ENCODE measurements at regions not wholly inside any gene's neighbourhood (a gene's known extent, or its start where the extent isn't known, plus 50 kb on each side); places are given as distances from the start of the nearest gene placed in this dataset.

DNA sequence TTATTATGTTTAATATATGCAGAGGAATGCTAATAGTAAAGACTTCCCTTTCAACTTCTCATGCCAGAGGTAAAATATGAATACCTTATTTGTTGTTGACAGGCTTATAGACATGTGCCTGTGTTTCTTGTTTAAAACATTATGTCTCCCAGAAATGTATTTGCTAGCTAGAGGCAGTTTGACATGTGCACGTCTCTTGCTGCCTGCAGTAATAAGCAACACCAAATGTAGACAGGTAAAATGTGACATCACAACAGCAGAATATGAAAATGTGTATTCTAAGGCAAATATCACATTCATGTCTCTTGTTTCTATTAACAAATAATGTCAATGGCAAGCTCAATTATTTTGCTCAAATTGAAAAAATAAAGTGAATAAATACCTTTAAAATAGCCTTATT lies 80.2 kb upstream of the NEGR1 start:
- Histone ChIP-seq H3K4me3 (ENCODE audit: low read depth, low read length, poor library complexity, severe bottlenecking) (no peak overlapping the region), H2AFZ (ENCODE audit: low read length) (no peak overlapping the region), H3K27me3 (ENCODE audit: insufficient read depth, low read length) (no peaks in the 10 kb centered on the region), H3K79me2 (ENCODE audit: insufficient read depth, low read length) (no peaks in the 10 kb centered on the region), H4K20me1 (ENCODE audit: insufficient read depth, low read length) (no peaks in the 10 kb centered on the region), H3F3A (ENCODE audit: insufficient read depth, low read length) (no peaks in the 10 kb centered on the region), H3K9me2 (ENCODE audit: low read depth, low read length) (no peaks in the 10 kb centered on the region), H3K4me2 (ENCODE audit: low read length) (no peak overlapping the region), H3K9ac (ENCODE audit: low read length) (no peak overlapping the region), H3K27ac (ENCODE audit: low read depth, low read length, poor library complexity, severe bottlenecking) (no peak overlapping the region), H3K4me1 (ENCODE audit: insufficient read depth, low read length, severe bottlenecking) (no peaks in the 10 kb centered on the region), H3K9me3 (ENCODE audit: low read length) (no peaks in the 10 kb centered on the region), H3K36me3 (ENCODE audit: insufficient read depth, low read length) (no peaks in the 10 kb centered on the region)
- TF ChIP-seq EZH2 (IDR thresholded peaks at IDR 0.05; ENCODE audit: borderline replicate concordance, low read length) = no peak
- no peak for TF ChIP-seq CTCF (IDR thresholded peaks at IDR 0.05; ENCODE audit: low read length)

DNA sequence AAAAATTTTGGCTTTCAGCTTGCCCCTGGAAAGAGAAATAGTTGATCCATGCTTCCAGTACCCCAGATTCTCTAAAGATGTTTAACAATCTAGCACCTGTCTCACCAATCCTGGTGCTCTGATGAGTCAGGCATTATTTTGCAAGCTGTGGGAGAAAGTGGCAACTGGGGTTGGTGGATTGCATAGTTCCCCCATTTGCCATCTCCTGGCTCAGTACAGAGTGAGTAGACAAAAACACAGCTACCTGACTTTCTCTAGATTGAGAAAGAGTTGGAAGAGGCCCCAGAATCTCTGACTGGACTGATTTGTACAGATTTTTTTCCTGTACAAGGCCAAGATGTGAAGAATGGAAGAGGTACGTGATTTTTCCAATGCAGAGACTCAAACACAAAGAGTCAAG lies 75.1 kb upstream of the NEGR1 start:
- no peak overlapping the region for H2AFZ ChIP-seq (ENCODE audit: low read length)
- no peaks in the 10 kb centered on the region for H3K36me3 ChIP-seq (ENCODE audit: insufficient read depth, low read length)
- TF ChIP-seq EZH2 (IDR thresholded peaks at IDR 0.05; ENCODE audit: borderline replicate concordance, low read length) = no peak
- no peak for TF ChIP-seq CTCF (IDR thresholded peaks at IDR 0.05; ENCODE audit: low read length)
- no peaks in the 10 kb centered on the region for H3F3A ChIP-seq (ENCODE audit: insufficient read depth, low read length)
- no peaks in the 10 kb centered on the region for H3K9me2 ChIP-seq (ENCODE audit: low read depth, low read length)
- H3K27me3 ChIP-seq (ENCODE audit: insufficient read depth, low read length) = no peaks in the 10 kb centered on the region
- no peak overlapping the region for H3K4me3 ChIP-seq (ENCODE audit: low read depth, low read length, poor library complexity, severe bottlenecking)
- H3K9me3 ChIP-seq (ENCODE audit: low read length) = no peaks in the 10 kb centered on the region
- H3K4me1 ChIP-seq (ENCODE audit: insufficient read depth, low read length, severe bottlenecking) = no peaks in the 10 kb centered on the region
- H3K79me2 ChIP-seq (ENCODE audit: insufficient read depth, low read length) = no peaks in the 10 kb centered on the region
- H3K9ac ChIP-seq (ENCODE audit: low read length) = no peak overlapping the region
- H3K27ac ChIP-seq (ENCODE audit: low read depth, low read length, poor library complexity, severe bottlenecking) = no peak overlapping the region
- H3K4me2 ChIP-seq (ENCODE audit: low read length) = no peak overlapping the region
- no peaks in the 10 kb centered on the region for H4K20me1 ChIP-seq (ENCODE audit: insufficient read depth, low read length)

DNA sequence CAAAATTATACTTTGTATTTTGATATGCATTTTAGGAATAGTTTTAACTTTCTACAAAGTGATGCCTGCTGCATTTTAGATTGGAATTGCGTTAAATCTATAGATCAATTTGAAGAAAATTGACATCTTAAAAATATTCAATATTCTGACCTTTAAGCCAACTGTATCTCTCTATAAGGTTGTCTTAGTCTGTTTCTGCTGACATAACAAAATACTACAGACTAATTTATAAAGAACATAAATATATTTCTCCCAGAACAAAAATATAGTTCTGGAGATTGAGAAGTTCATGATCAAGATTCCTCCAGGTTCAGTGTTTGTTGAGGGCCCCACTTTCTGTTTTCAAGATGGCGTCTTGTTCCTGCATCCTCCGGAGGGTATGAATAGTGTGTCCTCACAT lies 73.6 kb upstream of the NEGR1 start:
- H3K4me1 ChIP-seq (ENCODE audit: insufficient read depth, low read length, severe bottlenecking) = no peaks in the 10 kb centered on the region
- H3K9me3 ChIP-seq (ENCODE audit: low read length) = no peaks in the 10 kb centered on the region
- H3K36me3 ChIP-seq (ENCODE audit: insufficient read depth, low read length) = no peaks in the 10 kb centered on the region
- no peak for TF ChIP-seq EZH2 (IDR thresholded peaks at IDR 0.05; ENCODE audit: borderline replicate concordance, low read length)
- TF ChIP-seq CTCF (IDR thresholded peaks at IDR 0.05; ENCODE audit: low read length) = no peak
- H3K27ac ChIP-seq (ENCODE audit: low read depth, low read length, poor library complexity, severe bottlenecking) = no peak overlapping the region
- no peaks in the 10 kb centered on the region for H3K9me2 ChIP-seq (ENCODE audit: low read depth, low read length)
- H3K4me3 ChIP-seq (ENCODE audit: low read depth, low read length, poor library complexity, severe bottlenecking) = no peak overlapping the region
- no peak overlapping the region for H2AFZ ChIP-seq (ENCODE audit: low read length)
- no peaks in the 10 kb centered on the region for H3K79me2 ChIP-seq (ENCODE audit: insufficient read depth, low read length)
- H3K27me3 ChIP-seq (ENCODE audit: insufficient read depth, low read length) = no peaks in the 10 kb centered on the region
- no peaks in the 10 kb centered on the region for H4K20me1 ChIP-seq (ENCODE audit: insufficient read depth, low read length)
- no peaks in the 10 kb centered on the region for H3F3A ChIP-seq (ENCODE audit: insufficient read depth, low read length)
- H3K9ac ChIP-seq (ENCODE audit: low read length) = no peak overlapping the region
- H3K4me2 ChIP-seq (ENCODE audit: low read length) = no peak overlapping the region

Data from OCI-LY1 (cell line).